Urothelium cell line (cell line): ENCODE measurements at regions not wholly inside any gene's neighbourhood (a gene's known extent, or its start where the extent isn't known, plus 50 kb on each side); places are given as distances from the start of the nearest gene placed in this dataset.
A peak's percentile ranks its signal among the peaks of the same experiment; 100 is the strongest.

ENCODE experiments used
- DNase-seq: peaks from one replicate; pipeline ENCODE4 v3.0.0; 2011; ENCODE audit warnings: low spot score, mixed read lengths
- FAIRE-seq: peaks from 2 replicates; lab custom pipeline; 2011; peaks lifted over from hg19 to GRCh38; lab: Jason Lieb, UNC

DNA sequence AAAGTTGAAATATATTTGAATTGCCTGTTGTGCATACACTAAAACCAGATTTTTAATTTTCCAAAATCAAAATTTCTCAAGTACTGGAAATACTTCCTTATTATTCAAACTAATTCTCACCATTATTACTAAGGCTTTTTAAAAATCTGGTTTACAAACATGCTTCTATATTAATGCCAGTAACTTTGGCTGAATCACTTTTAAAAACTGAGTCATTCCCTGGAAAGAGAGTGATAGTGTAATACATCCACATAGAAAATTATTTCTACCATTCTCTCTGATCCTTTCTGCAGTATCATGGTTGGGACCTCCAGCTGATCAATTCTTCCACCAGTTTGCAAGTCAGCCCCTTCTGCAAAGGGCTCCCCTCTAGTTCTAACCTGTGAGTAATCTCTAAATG, 165.3 kb upstream of the FAM241A start:
- no peak for DNase-seq
- FAIRE-seq: no peak

- DNase-seq: no peak
- no peak for FAIRE-seq
Measured at GRCh38 chr4:111982089-111982488, 163.2 kb upstream of the FAM241A start.

DNA sequence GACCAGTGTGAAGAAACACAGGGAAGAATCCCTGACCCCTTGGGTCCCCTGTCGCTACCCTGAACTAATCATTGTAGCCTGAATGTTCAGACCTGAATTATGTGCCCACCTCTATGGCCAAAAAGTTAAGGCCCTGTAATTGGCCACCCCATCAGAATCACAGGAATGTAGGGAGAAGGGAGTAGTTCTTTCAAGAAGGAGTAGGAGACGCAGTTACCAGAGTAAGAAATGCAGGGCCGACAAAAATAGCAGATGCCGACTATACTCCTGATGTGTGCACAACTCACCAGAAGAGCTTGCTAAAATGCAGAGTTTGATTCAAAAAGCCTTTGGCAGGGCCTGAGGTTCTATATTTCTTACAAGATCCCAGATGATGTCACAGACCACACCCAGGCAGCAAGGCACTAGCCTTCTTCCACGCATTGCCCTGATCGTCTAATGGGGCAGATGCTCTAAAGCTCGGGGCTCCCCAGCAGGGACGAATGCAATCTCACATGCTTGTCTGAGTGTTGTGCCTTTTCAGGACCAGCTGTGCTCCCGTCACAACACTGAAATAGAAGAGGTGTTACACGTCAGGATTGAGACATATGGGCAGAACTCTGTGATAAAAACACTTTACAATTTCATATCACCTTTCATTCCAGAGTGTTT, 161.0 kb upstream of the FAM241A start:
- FAIRE-seq (no peak), DNase-seq (no peak)

GRCh38 chr4:111985426-111985825, 159.8 kb upstream of the FAM241A start:
- DNase-seq (no peak), FAIRE-seq (no peak)

- no peak for FAIRE-seq
- DNase-seq: no peak
Measured at GRCh38 chr4:111986095-111986494, 159.2 kb upstream of the FAM241A start.

GRCh38 chr4:111988514-111988913, 156.7 kb upstream of the FAM241A start:
- FAIRE-seq: no peak
- no peak for DNase-seq

GRCh38 chr4:111989817-111990216, 155.4 kb upstream of the FAM241A start:
- DNase-seq (no peak), FAIRE-seq (no peak)

DNA sequence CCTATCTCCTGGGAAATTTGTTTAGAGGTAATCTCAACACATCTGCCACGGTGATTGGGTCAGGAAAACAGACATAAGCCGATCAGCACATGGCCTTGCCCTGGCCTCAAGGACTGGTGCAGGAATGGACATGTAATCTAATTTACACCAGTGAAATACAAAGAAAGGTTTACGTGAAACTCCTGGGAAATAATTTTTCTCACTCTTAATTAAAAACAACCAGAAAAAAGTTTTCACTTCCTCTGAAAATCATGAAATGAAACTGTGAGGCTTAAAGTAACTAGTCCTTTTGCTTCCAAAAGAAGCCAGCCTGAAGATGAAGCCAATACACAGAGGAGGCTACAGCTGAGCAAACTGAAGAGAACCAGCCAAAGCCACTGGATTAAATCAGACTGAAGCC, 154.1 kb upstream of the FAM241A start:
- no peak for DNase-seq
- no peak for FAIRE-seq

GRCh38 chr4:111991797-111992196, 153.5 kb upstream of the FAM241A start:
- FAIRE-seq: peak; percentile 53
- peak; percentile 65 for DNase-seq

- FAIRE-seq (no peak), DNase-seq (no peak)
Measured at GRCh38 chr4:111992351-111993168, 152.7 kb upstream of the FAM241A start.

DNA sequence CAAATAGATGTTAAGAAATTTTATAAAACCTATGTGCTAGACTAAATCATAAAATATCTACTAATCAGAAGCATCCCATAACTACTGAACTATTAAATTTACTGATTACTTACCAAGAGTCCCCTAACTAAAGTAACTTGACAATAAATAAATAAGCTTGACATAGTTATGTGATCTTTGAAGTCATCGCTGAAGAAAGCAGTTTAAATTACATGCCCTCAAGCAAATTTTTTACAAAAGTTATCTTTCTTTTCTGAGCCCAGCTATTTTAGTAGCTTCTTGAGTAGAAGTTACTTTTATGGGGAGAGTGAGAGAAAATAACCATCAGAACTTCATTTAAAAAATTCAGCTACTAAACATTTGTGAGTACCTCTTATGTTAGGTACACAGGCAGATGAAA, 150.9 kb upstream of the FAM241A start:
- no peak for DNase-seq
- no peak for FAIRE-seq

GRCh38 chr4:111997785-111998184, 147.5 kb upstream of the FAM241A start:
- DNase-seq: no peak

DNA sequence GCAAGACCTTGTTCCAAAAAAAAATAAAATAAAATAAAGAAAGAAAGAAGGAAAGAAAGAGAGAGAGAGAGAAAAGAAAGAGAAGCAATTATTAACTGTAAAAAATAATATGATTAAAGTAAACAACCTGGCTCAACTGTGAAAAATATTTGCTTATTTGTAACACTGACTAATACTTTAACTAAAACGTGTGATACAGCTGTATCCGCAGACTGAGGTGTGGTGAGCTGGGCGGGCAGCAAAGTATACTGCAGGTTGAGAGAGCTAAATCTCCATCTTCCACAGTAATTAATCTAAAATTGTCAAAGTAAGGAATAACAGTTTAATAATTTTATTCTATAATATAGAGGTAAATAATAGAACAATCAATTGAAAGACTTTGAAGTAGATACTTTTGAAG, 145.5 kb upstream of the FAM241A start:
- DNase-seq: no peak
- no peak for FAIRE-seq

More at GRCh38 chr4:111997785-111998184, 147.5 kb upstream of the FAM241A start:
- FAIRE-seq: no peak

DNA sequence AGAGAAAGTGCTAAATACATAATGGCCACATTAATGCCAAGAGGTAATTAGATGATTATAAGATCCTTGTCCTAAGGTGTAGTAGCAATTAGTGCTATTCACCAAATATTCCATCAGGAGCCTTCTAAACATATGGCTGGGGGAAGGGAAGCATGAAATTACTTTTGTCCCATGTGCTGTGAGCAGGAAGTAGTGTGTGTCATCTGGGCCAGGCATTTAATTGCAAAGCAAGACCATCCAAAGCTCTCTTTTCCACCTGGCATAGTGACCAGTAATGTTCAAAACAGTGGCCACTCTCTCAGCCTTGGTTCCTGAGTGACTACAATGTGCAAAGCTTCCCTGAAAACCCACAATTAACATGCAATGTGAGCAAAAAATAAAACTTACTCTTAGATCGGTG, 144.2 kb upstream of the FAM241A start:
- DNase-seq (no peak), FAIRE-seq (no peak)

DNA sequence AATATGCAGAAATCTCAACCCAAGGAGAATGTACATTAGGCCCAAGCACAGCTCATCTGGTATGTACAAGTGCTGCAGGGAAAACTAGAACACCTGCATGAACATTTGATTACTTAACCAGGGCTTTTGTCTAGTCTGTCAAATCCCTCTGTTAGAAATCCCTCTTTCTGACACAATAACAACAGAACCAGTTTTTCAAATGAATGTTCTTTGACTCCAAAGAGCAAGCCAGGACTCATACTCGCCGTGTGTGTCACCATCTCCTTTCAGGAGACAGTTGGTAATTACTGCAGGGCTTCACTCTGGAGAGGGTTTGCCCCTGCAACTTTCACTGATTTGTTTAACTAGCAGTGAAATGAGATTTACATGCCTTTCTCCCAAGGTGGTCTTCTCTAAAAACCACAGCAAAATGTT, 143.0 kb upstream of the FAM241A start:
- FAIRE-seq (no peak), DNase-seq (no peak)

DNA sequence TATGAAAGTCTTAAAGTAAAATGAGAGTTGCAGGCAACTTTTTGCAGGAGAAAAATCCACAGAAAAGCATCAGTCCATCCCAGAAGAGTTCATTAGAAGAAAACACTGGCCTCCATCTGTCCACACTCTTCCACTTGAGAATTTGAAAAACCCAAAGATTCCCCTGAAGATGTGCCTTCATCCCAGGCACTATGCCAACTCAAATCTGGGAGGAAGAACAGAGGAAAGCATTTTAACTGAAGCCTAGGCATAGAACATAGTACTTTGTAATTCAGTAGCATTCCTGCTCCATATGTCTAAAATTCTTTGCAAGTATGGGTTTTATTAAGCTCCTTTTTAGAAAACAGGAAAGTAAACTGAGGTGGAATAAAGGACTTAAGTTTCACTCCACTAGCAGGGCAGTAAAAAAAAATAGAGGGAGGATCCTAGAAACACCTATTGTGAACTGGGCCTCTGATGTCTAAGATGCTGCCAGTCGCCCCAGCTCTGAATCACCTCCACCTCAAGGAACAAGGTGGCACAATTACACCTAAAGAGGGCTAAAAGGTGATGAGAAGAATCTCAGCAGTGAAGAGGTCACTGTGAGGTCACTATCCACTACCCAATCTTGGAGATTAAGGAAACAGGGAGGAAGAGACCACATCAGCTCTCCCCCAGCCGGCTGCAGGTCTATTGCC, 141.9 kb upstream of the FAM241A start:
- DNase-seq: no peak
- no peak for FAIRE-seq

- FAIRE-seq: no peak
- no peak for DNase-seq
Measured at GRCh38 chr4:112005027-112005426, 140.2 kb upstream of the FAM241A start.

GRCh38 chr4:112007391-112007790, 137.9 kb upstream of the FAM241A start:
- DNase-seq (no peak), FAIRE-seq (no peak)

- no peak for DNase-seq
- no peak for FAIRE-seq
Measured at GRCh38 chr4:112015960-112016359, 129.3 kb upstream of the FAM241A start.

- DNase-seq: no peak
- FAIRE-seq: no peak
Measured at GRCh38 chr4:112023402-112023950, 121.8 kb upstream of the FAM241A start.

DNA sequence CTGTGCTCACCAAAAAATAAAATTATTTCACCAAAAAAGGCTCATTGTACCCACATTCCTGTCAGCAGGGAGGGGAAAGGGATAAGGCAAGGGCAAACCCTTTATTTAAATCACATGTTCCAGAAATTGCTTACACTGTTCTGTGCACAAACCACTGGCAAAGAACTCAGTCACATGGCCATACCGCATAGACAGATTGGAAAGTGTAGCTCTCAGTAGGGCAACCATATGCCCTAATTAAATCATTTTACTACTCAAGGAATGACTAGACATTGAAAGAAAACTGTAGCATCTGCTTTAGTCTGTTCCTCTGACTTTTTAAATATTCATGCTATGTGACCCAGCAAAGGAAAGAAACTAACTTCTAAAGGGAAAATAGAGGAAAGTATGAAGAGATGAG, 119.2 kb upstream of the FAM241A start:
- DNase-seq (no peak), FAIRE-seq (no peak)

DNA sequence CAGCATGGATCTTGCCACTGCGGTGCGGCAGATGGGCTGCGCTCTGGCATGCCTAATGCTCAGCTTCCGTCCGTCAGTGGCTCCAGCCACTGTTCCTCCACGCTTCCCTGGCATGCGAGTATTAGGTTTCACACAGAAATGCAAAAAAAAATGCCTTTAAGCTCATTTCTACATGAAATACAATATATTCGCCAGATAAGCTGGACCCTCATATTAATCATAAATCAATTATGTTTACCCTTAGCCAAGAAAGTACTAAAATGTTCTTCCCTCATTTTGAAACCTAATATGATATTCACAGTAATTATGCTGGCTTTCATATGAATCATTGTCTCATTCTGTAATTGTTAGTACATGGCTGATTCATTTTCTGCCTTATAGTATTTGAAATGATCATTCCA, 115.5 kb upstream of the FAM241A start:
- DNase-seq: no peak
- FAIRE-seq: no peak
